ENCODE measurements at regions not wholly inside any gene's neighbourhood (a gene's known extent, or its start where the extent isn't known, plus 50 kb on each side); places are given as distances from the start of the nearest gene placed in this dataset.

DNA sequence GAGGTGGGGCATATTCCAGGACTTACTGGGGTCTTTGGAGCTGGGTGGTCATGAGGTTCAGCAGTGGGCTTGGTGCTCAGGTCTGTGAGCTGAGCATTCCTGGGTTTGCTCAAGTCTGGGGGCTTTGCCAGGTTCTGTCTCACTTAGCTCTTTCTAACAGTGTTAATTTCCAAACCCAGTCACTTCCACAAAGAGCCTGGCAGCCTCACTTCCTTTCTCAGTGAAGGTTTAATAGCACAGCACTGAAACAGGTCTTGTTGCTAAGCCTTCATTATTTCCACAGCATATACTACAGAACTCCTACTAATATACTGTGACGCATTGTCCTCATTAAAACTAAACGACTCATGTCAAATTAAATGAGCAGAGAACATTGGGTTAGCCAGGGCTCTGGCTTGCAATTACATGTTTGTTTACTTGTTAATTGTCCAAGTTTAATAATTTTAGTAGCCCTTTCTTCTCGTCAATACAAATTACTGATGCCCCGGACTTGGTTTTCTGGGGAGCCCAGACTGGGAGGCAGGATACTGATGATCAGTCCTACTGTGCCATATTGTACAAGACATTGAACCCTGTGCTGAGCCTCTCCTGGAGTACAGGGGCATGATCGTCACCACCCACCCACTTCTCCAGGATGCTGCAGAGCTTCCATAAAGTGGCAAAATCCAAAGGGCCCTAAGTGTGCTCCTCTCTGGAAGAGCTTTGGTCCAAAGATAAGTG, 170.7 kb downstream of the IER5 start:
- TF ChIP-seq POLR2AphosphoS5 (IDR thresholded peaks at IDR 0.05; ENCODE audit: low read depth, low read length) (no peak), POLR2A (IDR thresholded peaks at IDR 0.05; ENCODE audit: low read depth, low read length) (no peak), TAF1 (IDR thresholded peaks at IDR 0.05; ENCODE audit: low read depth, low read length) (no peak)

All from GM12891 (cell line).